ENCODE measurements at regions not wholly inside any gene's neighbourhood (a gene's known extent, or its start where the extent isn't known, plus 50 kb on each side); places are given as distances from the start of the nearest gene placed in this dataset.

GRCh38 chr7:131889572-131890150 lies 333.2 kb upstream of the PODXL start:
- TF ChIP-seq CTCF (optimal IDR thresholded peaks at IDR 0.05 in 1 of 3, IDR thresholded peaks at IDR 0.05 in 1 of 3, conservative IDR thresholded peaks at IDR 0.05 in 1 of 3; ENCODE audit: extremely low read depth in 1 of 3, insufficient read depth in 2 of 3, low read length in 3 of 3) (no peak), EZH2 (IDR thresholded peaks at IDR 0.05; ENCODE audit: low read length) (no peak)
